ENCODE measurements at regions not wholly inside any gene's neighbourhood (a gene's known extent, or its start where the extent isn't known, plus 50 kb on each side); places are given as distances from the start of the nearest gene placed in this dataset.
"Not testable (repeated sequence)": the region's sequence is repeated elsewhere in the genome, so short reads cannot be mapped to it uniquely, and the experiment has no call there.

- no peak overlapping the region for H3K4me3 ChIP-seq (ENCODE audit: control insufficient read depth, low read depth, low read length)
- TF ChIP-seq CTCF (conservative IDR thresholded peaks at IDR 0.05; ENCODE audit: control insufficient read depth, insufficient read depth, low read depth, low read length), result no peak
- no peak for DNase-seq (ENCODE audit: low read depth)
Measured at GRCh38 chr22:27603111-27603799, 198.3 kb downstream of the MN1 start.

GRCh38 chr22:27603800-27604144 lies 197.8 kb downstream of the MN1 start:
- H3K4me3 ChIP-seq (ENCODE audit: control insufficient read depth, low read depth, low read length), result no peak overlapping the region
- no peak for TF ChIP-seq CTCF (conservative IDR thresholded peaks at IDR 0.05; ENCODE audit: control insufficient read depth, insufficient read depth, low read depth, low read length)
- no peak for DNase-seq (ENCODE audit: low read depth)

- TF ChIP-seq CTCF (conservative IDR thresholded peaks at IDR 0.05; ENCODE audit: control insufficient read depth, insufficient read depth, low read depth, low read length), result no peak
- no peak overlapping the region for H3K4me3 ChIP-seq (ENCODE audit: control insufficient read depth, low read depth, low read length)
- DNase-seq (ENCODE audit: low read depth), result no peak
Measured at GRCh38 chr22:27605390-27605789, 196.2 kb downstream of the MN1 start.

- DNase-seq (ENCODE audit: low read depth); H3K4me3 ChIP-seq (ENCODE audit: control insufficient read depth, low read depth, low read length): not testable (repeated sequence)
Measured at GRCh38 chr22:27607750-27608149, 193.8 kb downstream of the MN1 start.

GRCh38 chr22:27609451-27609888 lies 192.1 kb downstream of the MN1 start:
- no peak for TF ChIP-seq CTCF (conservative IDR thresholded peaks at IDR 0.05; ENCODE audit: control insufficient read depth, insufficient read depth, low read depth, low read length)
- H3K4me3 ChIP-seq (ENCODE audit: control insufficient read depth, low read depth, low read length), result no peak overlapping the region
- no peak for DNase-seq (ENCODE audit: low read depth)

GRCh38 chr22:27610164-27610563 lies 191.4 kb downstream of the MN1 start:
- not testable (repeated sequence) for DNase-seq (ENCODE audit: low read depth)

GRCh38 chr22:27610863-27611786 lies 190.4 kb downstream of the MN1 start:
- no peak for TF ChIP-seq CTCF (conservative IDR thresholded peaks at IDR 0.05; ENCODE audit: control insufficient read depth, insufficient read depth, low read depth, low read length)
- no peak overlapping the region for H3K4me3 ChIP-seq (ENCODE audit: control insufficient read depth, low read depth, low read length)
- no peak for DNase-seq (ENCODE audit: low read depth)

More at GRCh38 chr22:27610164-27610563, 191.4 kb downstream of the MN1 start:
- H3K4me3 ChIP-seq (ENCODE audit: control insufficient read depth, low read depth, low read length), result not testable (repeated sequence)

All from fibroblast of mammary gland (primary cell).